ENCODE measurements at regions not wholly inside any gene's neighbourhood (a gene's known extent, or its start where the extent isn't known, plus 50 kb on each side); places are given as distances from the start of the nearest gene placed in this dataset.

- TF ChIP-seq CTCF (IDR thresholded peaks at IDR 0.05) (no peak), SIN3A (IDR thresholded peaks at IDR 0.05; ENCODE audit: borderline replicate concordance, insufficient read depth, low read depth, low read length) (no peak), TCF7L2 (IDR thresholded peaks at IDR 0.05; ENCODE audit: low read depth, low read length) (no peak)
These were observed 154.2 kb upstream of the MAFB start for GRCh38 chr20:40843251-40843650.

All from Panc1 (cell line).